Endothelial cell of umbilical vein (primary cell): ENCODE measurements at regions not wholly inside any gene's neighbourhood (a gene's known extent, or its start where the extent isn't known, plus 50 kb on each side); places are given as distances from the start of the nearest gene placed in this dataset.

Experiments
- BruUV-seq: library from RNA; stranded (reverse); fragments of 400-500 nt; replicated peaks from 2 replicates; lab custom pipeline; 2021; lab: Mats Ljungman, UMichigan
- CTCF ChIA-PET: fragments of 300-600, 350-600 bp; sonication (Branson Sonifier 250); formaldehyde crosslinking; loops from one replicate; lab custom pipeline; 2021; ENCODE audit warnings: antibody characterized with exemption, inconsistent platforms; lab: Charles Lee
- POLR2A ChIA-PET: fragments of 300-600, 350-600 bp; sonication (Branson Sonifier 250); formaldehyde crosslinking; loops from one replicate; lab custom pipeline; 2021; ENCODE audit warnings: antibody characterized with exemption, inconsistent platforms; lab: Charles Lee
- DNase-seq: peaks from one replicate; pipeline ENCODE4 v3.0.0-alpha.2; 2011; ENCODE audit warnings: low read depth, low spot score
- FAIRE-seq: peaks from 2 replicates; lab custom pipeline; 2011; peaks lifted over from hg19 to GRCh38; lab: Jason Lieb, UNC
- H2AFZ ChIP-seq: 2 replicates; pipeline ENCODE4 v1.6.0; 2012; ENCODE audit warnings: low read depth, low read length, control low read depth, inconsistent platforms
- H3K27ac ChIP-seq: 2 replicates; pipeline ENCODE4 v1.5.1; 2011; ENCODE audit warnings: low read depth, mild to moderate bottlenecking, control low read depth, low read length, moderate library complexity; ENCODE audit not compliant: insufficient read depth
- H3K27me3 ChIP-seq, 2 experiments: 2 replicates each; pipeline versions ENCODE4 v1.6.0 to v1.6.1; 2011; ENCODE audit warnings: low read length in 2 of 2, mixed read lengths in 1 of 2; ENCODE audit not compliant: control insufficient read depth in 2 of 2, insufficient read depth in 2 of 2
- H3K36me3 ChIP-seq, 2 experiments: 2 replicates in 1 of 2; 3 replicates in 1 of 2; pipeline ENCODE4 v1.5.1; 2011; ENCODE audit warnings: low read length in 2 of 2, mild to moderate bottlenecking in 1 of 2, moderate library complexity in 1 of 2; ENCODE audit not compliant: control insufficient read depth in 2 of 2, insufficient read depth in 2 of 2; ENCODE audit errors: extremely low read depth in 1 of 2
- H3K4me1 ChIP-seq: 3 replicates; pipeline ENCODE4 v1.5.1; 2011; ENCODE audit warnings: mild to moderate bottlenecking, low read length; ENCODE audit not compliant: control insufficient read depth, insufficient read depth; ENCODE audit errors: extremely low read depth
- H3K4me2 ChIP-seq: 2 replicates; pipeline ENCODE4 v1.6.1; 2011; ENCODE audit warnings: low read length, control low read depth, mixed read lengths; ENCODE audit not compliant: insufficient read depth
- H3K4me3 ChIP-seq, 3 experiments: fragments of 200-600 bp in 1 of 3; sonication (generic), shearing (Covaris generic) in 1 of 3; replicated peaks in 1 of 3; 2 replicates each; pipeline ENCODE4 v1.5.1; 2011 to 2016; ENCODE audit warnings: control low read depth in 3 of 3, low read length in 3 of 3, mild to moderate bottlenecking in 2 of 3, inconsistent platforms in 1 of 3, low read depth in 1 of 3, moderate library complexity in 1 of 3; ENCODE audit not compliant: insufficient read depth in 1 of 3
- H3K79me2 ChIP-seq: 2 replicates; pipeline ENCODE4 v1.6.0; 2012; ENCODE audit warnings: low read length, inconsistent platforms; ENCODE audit not compliant: control insufficient read depth, insufficient read depth
- H3K9ac ChIP-seq: replicated peaks from 2 replicates; pipeline ENCODE3; 2011; ENCODE audit warnings: low read length, control low read depth; ENCODE audit not compliant: insufficient read depth; ENCODE audit errors: extremely low read depth
- H3K9me1 ChIP-seq: replicated peaks from 3 replicates; pipeline ENCODE4 v1.6.0; 2011; ENCODE audit warnings: mild to moderate bottlenecking, low read length; ENCODE audit not compliant: control insufficient read depth, insufficient read depth; ENCODE audit errors: extremely low read depth
- H3K9me3 ChIP-seq: replicated peaks from 2 replicates; pipeline ENCODE4 v1.5.1; 2012; ENCODE audit warnings: low read length, inconsistent platforms; ENCODE audit not compliant: control insufficient read depth, insufficient read depth
- H4K20me1 ChIP-seq: replicated peaks from 2 replicates; pipeline ENCODE3; 2011; ENCODE audit warnings: mild to moderate bottlenecking, low read length; ENCODE audit not compliant: control insufficient read depth, insufficient read depth; ENCODE audit errors: extremely low read depth
- EZH2 ChIP-seq: IDR thresholded peaks from 2 replicates; pipeline ENCODE4 v1.6.1; 2012; ENCODE audit warnings: borderline replicate concordance, low read depth, mild to moderate bottlenecking, moderate library complexity, low read length, inconsistent platforms; ENCODE audit not compliant: severe bottlenecking
- FOS ChIP-seq: IDR thresholded peaks from 2 replicates; pipeline ENCODE4 v1.6.1; 2011; ENCODE audit warnings: mild to moderate bottlenecking, low read length, moderate library complexity, borderline replicate concordance; ENCODE audit not compliant: insufficient read depth
- GATA2 ChIP-seq: IDR thresholded peaks from 2 replicates; pipeline ENCODE4 v1.7.0; 2011; ENCODE audit warnings: low read depth, mild to moderate bottlenecking, moderate library complexity, mixed read lengths, low read length; ENCODE audit not compliant: insufficient read length, insufficient read depth
- JUN ChIP-seq: IDR thresholded peaks from 2 replicates; pipeline ENCODE4 v1.6.1; 2011; ENCODE audit warnings: borderline replicate concordance, low read depth; ENCODE audit not compliant: insufficient read length, insufficient read depth
- MAX ChIP-seq: IDR thresholded peaks from 2 replicates; pipeline ENCODE4 v1.6.1; 2011; ENCODE audit not compliant: insufficient read depth, insufficient read length
- MYC ChIP-seq: IDR thresholded peaks from one replicate; pipeline ENCODE4 v1.6.1; 2011; ENCODE audit warnings: mild to moderate bottlenecking, low read depth, low read length
- POLR2A ChIP-seq: IDR thresholded peaks from 2 replicates; pipeline ENCODE4 v1.6.1; 2012; ENCODE audit warnings: low read depth, mild to moderate bottlenecking, control low read depth, low read length
- POLR2AphosphoS5 ChIP-seq: IDR thresholded peaks from 2 replicates; pipeline ENCODE4 v1.6.1; 2012; ENCODE audit warnings: low read depth, mild to moderate bottlenecking, control low read depth, low read length, moderate library complexity; ENCODE audit not compliant: insufficient read depth
- dilution Hi-C: fragments of 300-500 bp; cut with MboI; formaldehyde crosslinking; loops from one replicate; pipeline ENCODE4 v1.15.0; 2019; ENCODE audit warnings: low sequenced_read_pairs; ENCODE audit not compliant: extremely low pct_ligation_motif_present
- intact Hi-C: fragments of 100-400 bp; cut with micrococcal nuclease; formaldehyde crosslinking; loops from one replicate; pipeline ENCODE4 v1.10.0; 2022
- TF ChIP-seq, protein P1 (sequence below), 2 donors: IDR thresholded peaks; 1 replicate in 1 of 2; 2 replicates in 1 of 2; pipeline ENCODE4 v1.5.1; 2011; ENCODE audit warnings: low read length in 2 of 2, mild to moderate bottlenecking in 2 of 2, moderate library complexity in 2 of 2, control low read depth in 1 of 2, inconsistent platforms in 1 of 2, low read depth in 1 of 2; ENCODE audit not compliant: insufficient read depth in 1 of 2; ENCODE audit errors: extremely low read depth in 1 of 2

DNA sequence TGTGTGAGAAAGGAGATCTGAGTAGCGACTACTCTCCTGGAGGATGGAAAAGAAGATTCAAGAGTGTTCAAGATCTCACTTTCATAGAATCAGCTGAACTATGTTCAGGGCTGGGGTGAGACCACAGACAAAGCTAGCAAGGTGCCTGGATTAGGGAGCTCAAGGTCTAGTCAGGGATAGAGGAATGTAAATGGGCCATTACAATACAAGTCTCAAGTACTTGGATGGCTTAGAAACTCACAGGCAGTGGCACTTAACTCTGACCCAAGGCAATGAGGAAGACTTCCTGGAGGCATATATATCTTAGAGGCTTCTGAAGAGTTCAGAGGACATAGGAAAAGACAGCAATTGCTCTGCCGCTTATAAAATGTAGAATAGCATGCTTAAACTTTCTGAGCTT lies 184.9 kb upstream of the CDH11 start:
- Histone ChIP-seq H3K27ac (no peak overlapping the region), H3K27me3 (no peaks in the 10 kb centered on the region), H3K79me2 (no peaks in the 10 kb centered on the region), H2AFZ (no peak overlapping the region), H4K20me1 (no peaks in the 10 kb centered on the region), H3K9me1 (no peaks in the 10 kb centered on the region), H3K4me1 (no peaks in the 10 kb centered on the region), H3K9me3 (no peaks in the 10 kb centered on the region), H3K4me3 (no peak overlapping the region), H3K4me2 (no peak overlapping the region), H3K9ac (no peak overlapping the region), H3K36me3 (no peaks in the 10 kb centered on the region)
- ChIA-PET CTCF (no interaction called here), POLR2A (no interaction called here)
- FAIRE-seq (no peak), DNase-seq (no peak)
- intact Hi-C loops, result no loop called here
- dilution Hi-C loops, result no loop called here
- no TSS peak for BruUV-seq
- TF ChIP-seq POLR2A, result no peak
- TF ChIP-seq, protein P1, sequence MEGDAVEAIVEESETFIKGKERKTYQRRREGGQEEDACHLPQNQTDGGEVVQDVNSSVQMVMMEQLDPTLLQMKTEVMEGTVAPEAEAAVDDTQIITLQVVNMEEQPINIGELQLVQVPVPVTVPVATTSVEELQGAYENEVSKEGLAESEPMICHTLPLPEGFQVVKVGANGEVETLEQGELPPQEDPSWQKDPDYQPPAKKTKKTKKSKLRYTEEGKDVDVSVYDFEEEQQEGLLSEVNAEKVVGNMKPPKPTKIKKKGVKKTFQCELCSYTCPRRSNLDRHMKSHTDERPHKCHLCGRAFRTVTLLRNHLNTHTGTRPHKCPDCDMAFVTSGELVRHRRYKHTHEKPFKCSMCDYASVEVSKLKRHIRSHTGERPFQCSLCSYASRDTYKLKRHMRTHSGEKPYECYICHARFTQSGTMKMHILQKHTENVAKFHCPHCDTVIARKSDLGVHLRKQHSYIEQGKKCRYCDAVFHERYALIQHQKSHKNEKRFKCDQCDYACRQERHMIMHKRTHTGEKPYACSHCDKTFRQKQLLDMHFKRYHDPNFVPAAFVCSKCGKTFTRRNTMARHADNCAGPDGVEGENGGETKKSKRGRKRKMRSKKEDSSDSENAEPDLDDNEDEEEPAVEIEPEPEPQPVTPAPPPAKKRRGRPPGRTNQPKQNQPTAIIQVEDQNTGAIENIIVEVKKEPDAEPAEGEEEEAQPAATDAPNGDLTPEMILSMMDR (IDR thresholded peaks at IDR 0.05; ENCODE audit: extremely low read depth in 1 of 2, insufficient read depth in 1 of 2, low read depth in 1 of 2, low read length in 2 of 2), result no peak
- no peak for TF ChIP-seq MYC
- TF ChIP-seq GATA2, result no peak

DNA sequence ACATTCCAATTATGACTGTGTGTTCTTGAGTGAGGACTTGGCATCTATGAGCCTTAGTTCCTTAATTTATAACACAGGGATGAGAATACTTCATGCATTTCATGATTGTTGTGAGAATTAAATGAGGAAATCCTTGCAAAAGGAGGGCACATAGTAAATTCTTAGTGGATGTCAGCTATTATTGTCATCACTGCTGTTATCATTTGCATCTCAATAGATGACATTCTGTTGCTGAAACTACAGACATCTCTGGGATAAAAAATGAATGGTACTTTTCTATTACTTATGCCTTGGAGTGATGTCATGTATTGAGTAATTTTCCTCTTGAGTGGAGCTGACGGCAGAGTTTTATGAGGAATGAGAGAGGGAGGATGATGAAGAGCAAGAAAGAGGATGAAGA lies 184.4 kb upstream of the CDH11 start:
- H3K27ac ChIP-seq, result no peak overlapping the region
- intact Hi-C loops, result no loop called here
- no peak overlapping the region for H2AFZ ChIP-seq
- H3K9ac ChIP-seq, result no peak overlapping the region
- no peak overlapping the region for H3K4me2 ChIP-seq
- H3K4me3 ChIP-seq, result no peak overlapping the region
- no peak for DNase-seq
- no peak for TF ChIP-seq POLR2A
- no peak for TF ChIP-seq MYC
- no peak for TF ChIP-seq FOS
- TF ChIP-seq, protein P1 (IDR thresholded peaks at IDR 0.05; ENCODE audit: extremely low read depth in 1 of 2, insufficient read depth in 1 of 2, low read depth in 1 of 2, low read length in 2 of 2), result no peak
- no peak for TF ChIP-seq JUN
- TF ChIP-seq POLR2AphosphoS5, result no peak
- no peak for TF ChIP-seq GATA2
- no peak for TF ChIP-seq EZH2
- no peak for TF ChIP-seq MAX
- H3K79me2 ChIP-seq, result no peaks in the 10 kb centered on the region
- no peaks in the 10 kb centered on the region for H3K9me1 ChIP-seq
- H3K9me3 ChIP-seq, result no peaks in the 10 kb centered on the region
- ChIA-PET POLR2A (no interaction called here), CTCF (no interaction called here)
- H4K20me1 ChIP-seq, result no peaks in the 10 kb centered on the region
- no peaks in the 10 kb centered on the region for H3K36me3 ChIP-seq
- no TSS peak for BruUV-seq
- H3K4me1 ChIP-seq, result no peaks in the 10 kb centered on the region
- FAIRE-seq, result no peak
- dilution Hi-C loops, result no loop called here
- H3K27me3 ChIP-seq, result no peaks in the 10 kb centered on the region
